ENCODE measurements at regions not wholly inside any gene's neighbourhood (a gene's known extent, or its start where the extent isn't known, plus 50 kb on each side); places are given as distances from the start of the nearest gene placed in this dataset.

GRCh38 chr6:22666586-22666985, 97.2 kb downstream of the HDGFL1 start:
- Histone ChIP-seq H3K27me3 (ENCODE audit: control insufficient read depth in 1 of 2, insufficient read depth in 1 of 2, low read length in 2 of 2) (no peaks in the 10 kb centered on the region), H3K23ac (ENCODE audit: low read length in 2 of 2) (no peak overlapping the region), H2BK15ac (ENCODE audit: low read depth, poor library complexity, severe bottlenecking) (no peak overlapping the region), H3K79me1 (replicated peaks; ENCODE audit: low read length, poor library complexity, severe bottlenecking) (no peaks in the 10 kb centered on the region), H3K4ac (ENCODE audit: low read depth in 1 of 2, low read length in 2 of 2) (no peak overlapping the region), H3K9me3 (ENCODE audit: control insufficient read depth, low read length) (no peaks in the 10 kb centered on the region), H3K4me1 (ENCODE audit: control insufficient read depth, insufficient read depth, low read depth, low read length) (no peaks in the 10 kb centered on the region), H2AFZ (ENCODE audit: low read depth, low read length) (no peak overlapping the region), H3K14ac (ENCODE audit: low read length in 2 of 2) (no peak overlapping the region), H2BK5ac (ENCODE audit: low read depth, low read length, poor library complexity, severe bottlenecking) (no peak overlapping the region), H3K4me3 (ENCODE audit: insufficient read depth in 1 of 2, low read depth in 1 of 2, low read length in 2 of 2) (no peak overlapping the region), H3K18ac (ENCODE audit: low read depth in 1 of 2, low read length in 2 of 2) (no peak overlapping the region), H2BK120ac (ENCODE audit: low read depth, low read length) (no peak overlapping the region), H4K91ac (ENCODE audit: low read length) (no peak overlapping the region), H3K4me2 (ENCODE audit: low read length, poor library complexity, severe bottlenecking) (no peak overlapping the region), H3K36me3 (ENCODE audit: control insufficient read depth in 1 of 2, insufficient read depth in 2 of 2, low read depth in 1 of 2, low read length in 2 of 2) (no peaks in the 10 kb centered on the region), H2BK12ac (ENCODE audit: low read length in 2 of 2) (no peak overlapping the region), H3K27ac (ENCODE audit: low read length, poor library complexity, severe bottlenecking) (no peak overlapping the region), H4K8ac (ENCODE audit: low read length) (no peak overlapping the region), H2AK5ac (ENCODE audit: low read length, severe bottlenecking) (no peak overlapping the region), H3K9ac (ENCODE audit: low read length) (no peak overlapping the region)
- WGBS = no CpG with 5 or more reads among the region's 2 CpGs
- DNase-seq = no peak

- H2BK120ac ChIP-seq (ENCODE audit: low read depth, low read length) = no peak overlapping the region
- H4K91ac ChIP-seq (ENCODE audit: low read length) = no peak overlapping the region
- no peak overlapping the region for H2BK15ac ChIP-seq (ENCODE audit: low read depth, poor library complexity, severe bottlenecking)
- H2BK12ac ChIP-seq (ENCODE audit: low read length in 2 of 2) = no peak overlapping the region
- no peak overlapping the region for H3K4me2 ChIP-seq (ENCODE audit: low read length, poor library complexity, severe bottlenecking)
- H3K36me3 ChIP-seq (ENCODE audit: control insufficient read depth in 1 of 2, insufficient read depth in 2 of 2, low read depth in 1 of 2, low read length in 2 of 2) = no peaks in the 10 kb centered on the region
- 100% methylated on average over 1 of the region's 1 CpG for WGBS
- no peak overlapping the region for H4K8ac ChIP-seq (ENCODE audit: low read length)
- H2BK5ac ChIP-seq (ENCODE audit: low read depth, low read length, poor library complexity, severe bottlenecking) = no peak overlapping the region
- H3K18ac ChIP-seq (ENCODE audit: low read depth in 1 of 2, low read length in 2 of 2) = no peak overlapping the region
- H3K27ac ChIP-seq (ENCODE audit: low read length, poor library complexity, severe bottlenecking) = no peak overlapping the region
- no peak for DNase-seq
- H3K14ac ChIP-seq (ENCODE audit: low read length in 2 of 2) = no peak overlapping the region
- no peaks in the 10 kb centered on the region for H3K27me3 ChIP-seq (ENCODE audit: control insufficient read depth in 1 of 2, insufficient read depth in 1 of 2, low read length in 2 of 2)
- H3K9me3 ChIP-seq (ENCODE audit: control insufficient read depth, low read length) = no peaks in the 10 kb centered on the region
- H3K23ac ChIP-seq (ENCODE audit: low read length in 2 of 2) = no peak overlapping the region
- no peaks in the 10 kb centered on the region for H3K4me1 ChIP-seq (ENCODE audit: control insufficient read depth, insufficient read depth, low read depth, low read length)
- no peak overlapping the region for H3K4me3 ChIP-seq (ENCODE audit: insufficient read depth in 1 of 2, low read depth in 1 of 2, low read length in 2 of 2)
- no peak overlapping the region for H3K9ac ChIP-seq (ENCODE audit: low read length)
- no peak overlapping the region for H2AFZ ChIP-seq (ENCODE audit: low read depth, low read length)
- H2AK5ac ChIP-seq (ENCODE audit: low read length, severe bottlenecking) = no peak overlapping the region
- H3K4ac ChIP-seq (ENCODE audit: low read depth in 1 of 2, low read length in 2 of 2) = no peak overlapping the region
- no peaks in the 10 kb centered on the region for H3K79me1 ChIP-seq (replicated peaks; ENCODE audit: low read length, poor library complexity, severe bottlenecking)
Measured at GRCh38 chr6:22667855-22668254, 98.5 kb downstream of the HDGFL1 start.

GRCh38 chr6:22668307-22668706, 98.9 kb downstream of the HDGFL1 start:
- no peak overlapping the region for H3K27ac ChIP-seq (ENCODE audit: low read length, poor library complexity, severe bottlenecking)
- WGBS = 90% methylated on average over 3 of the region's 3 CpGs
- no peak overlapping the region for H2BK5ac ChIP-seq (ENCODE audit: low read depth, low read length, poor library complexity, severe bottlenecking)
- no peaks in the 10 kb centered on the region for H3K36me3 ChIP-seq (ENCODE audit: control insufficient read depth in 1 of 2, insufficient read depth in 2 of 2, low read depth in 1 of 2, low read length in 2 of 2)
- H2BK12ac ChIP-seq (ENCODE audit: low read length in 2 of 2) = no peak overlapping the region
- no peaks in the 10 kb centered on the region for H3K27me3 ChIP-seq (ENCODE audit: control insufficient read depth in 1 of 2, insufficient read depth in 1 of 2, low read length in 2 of 2)
- H3K79me1 ChIP-seq (replicated peaks; ENCODE audit: low read length, poor library complexity, severe bottlenecking) = no peaks in the 10 kb centered on the region
- no peak overlapping the region for H2AFZ ChIP-seq (ENCODE audit: low read depth, low read length)
- H2BK120ac ChIP-seq (ENCODE audit: low read depth, low read length) = no peak overlapping the region
- no peak overlapping the region for H3K4me2 ChIP-seq (ENCODE audit: low read length, poor library complexity, severe bottlenecking)
- H2BK15ac ChIP-seq (ENCODE audit: low read depth, poor library complexity, severe bottlenecking) = no peak overlapping the region
- H3K14ac ChIP-seq (ENCODE audit: low read length in 2 of 2) = no peak overlapping the region
- no peak overlapping the region for H3K4ac ChIP-seq (ENCODE audit: low read depth in 1 of 2, low read length in 2 of 2)
- H3K4me1 ChIP-seq (ENCODE audit: control insufficient read depth, insufficient read depth, low read depth, low read length) = no peaks in the 10 kb centered on the region
- no peak overlapping the region for H2AK5ac ChIP-seq (ENCODE audit: low read length, severe bottlenecking)
- no peaks in the 10 kb centered on the region for H3K9me3 ChIP-seq (ENCODE audit: control insufficient read depth, low read length)
- no peak overlapping the region for H4K91ac ChIP-seq (ENCODE audit: low read length)
- no peak for DNase-seq
- no peak overlapping the region for H3K4me3 ChIP-seq (ENCODE audit: insufficient read depth in 1 of 2, low read depth in 1 of 2, low read length in 2 of 2)
- no peak overlapping the region for H3K18ac ChIP-seq (ENCODE audit: low read depth in 1 of 2, low read length in 2 of 2)
- H3K23ac ChIP-seq (ENCODE audit: low read length in 2 of 2) = no peak overlapping the region
- no peak overlapping the region for H4K8ac ChIP-seq (ENCODE audit: low read length)
- no peak overlapping the region for H3K9ac ChIP-seq (ENCODE audit: low read length)

- H3K23ac ChIP-seq (ENCODE audit: low read length in 2 of 2) = no peak overlapping the region
- H3K27me3 ChIP-seq (ENCODE audit: control insufficient read depth in 1 of 2, insufficient read depth in 1 of 2, low read length in 2 of 2) = no peaks in the 10 kb centered on the region
- no peak for DNase-seq
- H3K18ac ChIP-seq (ENCODE audit: low read depth in 1 of 2, low read length in 2 of 2) = no peak overlapping the region
- H4K8ac ChIP-seq (ENCODE audit: low read length) = no peak overlapping the region
- H3K14ac ChIP-seq (ENCODE audit: low read length in 2 of 2) = no peak overlapping the region
- no peak overlapping the region for H3K4me2 ChIP-seq (ENCODE audit: low read length, poor library complexity, severe bottlenecking)
- no peak overlapping the region for H3K9ac ChIP-seq (ENCODE audit: low read length)
- no peaks in the 10 kb centered on the region for H3K79me1 ChIP-seq (replicated peaks; ENCODE audit: low read length, poor library complexity, severe bottlenecking)
- no peak overlapping the region for H3K4me3 ChIP-seq (ENCODE audit: insufficient read depth in 1 of 2, low read depth in 1 of 2, low read length in 2 of 2)
- no peak overlapping the region for H2BK15ac ChIP-seq (ENCODE audit: low read depth, poor library complexity, severe bottlenecking)
- no peak overlapping the region for H2AK5ac ChIP-seq (ENCODE audit: low read length, severe bottlenecking)
- no peak overlapping the region for H2BK5ac ChIP-seq (ENCODE audit: low read depth, low read length, poor library complexity, severe bottlenecking)
- WGBS = 100% methylated on average over 2 of the region's 3 CpGs
- H2BK12ac ChIP-seq (ENCODE audit: low read length in 2 of 2) = no peak overlapping the region
- H3K9me3 ChIP-seq (ENCODE audit: control insufficient read depth, low read length) = no peaks in the 10 kb centered on the region
- no peak overlapping the region for H3K27ac ChIP-seq (ENCODE audit: low read length, poor library complexity, severe bottlenecking)
- H2AFZ ChIP-seq (ENCODE audit: low read depth, low read length) = no peak overlapping the region
- no peaks in the 10 kb centered on the region for H3K4me1 ChIP-seq (ENCODE audit: control insufficient read depth, insufficient read depth, low read depth, low read length)
- H4K91ac ChIP-seq (ENCODE audit: low read length) = no peak overlapping the region
- H3K36me3 ChIP-seq (ENCODE audit: control insufficient read depth in 1 of 2, insufficient read depth in 2 of 2, low read depth in 1 of 2, low read length in 2 of 2) = no peaks in the 10 kb centered on the region
- no peak overlapping the region for H3K4ac ChIP-seq (ENCODE audit: low read depth in 1 of 2, low read length in 2 of 2)
- no peak overlapping the region for H2BK120ac ChIP-seq (ENCODE audit: low read depth, low read length)
Measured at GRCh38 chr6:22668717-22669116, 99.4 kb downstream of the HDGFL1 start.
